Ovary (tissue), 7 donors: ENCODE measurements at regions not wholly inside any gene's neighbourhood (a gene's known extent, or its start where the extent isn't known, plus 50 kb on each side); places are given as distances from the start of the nearest gene placed in this dataset.

Experiments used
- DNase-seq, 5 donors: peaks; one replicate each; pipeline ENCODE4 v3.0.0-alpha.2; 2019 to 2020
- H3K27ac ChIP-seq, 2 donors: fragments of 200-600 bp; one replicate each; pipeline versions ENCODE4 v1.5.1 to v1.8.0; 2019 to 2022
- H3K27me3 ChIP-seq: fragments of 200-600 bp; one replicate; pipeline ENCODE4 v1.8.0; 2022
- H3K36me3 ChIP-seq: fragments of 200-600 bp; sonication (generic); one replicate; pipeline ENCODE4 v1.5.1; 2019
- H3K4me1 ChIP-seq: one replicate; pipeline ENCODE4 v1.8.1; 2013; ENCODE audit warnings: mild to moderate bottlenecking, moderate library complexity; ENCODE audit not compliant: insufficient read depth
- H3K4me3 ChIP-seq: fragments of 200-600 bp; sonication (generic); one replicate; pipeline ENCODE4 v1.5.1; 2017
- H3K9me3 ChIP-seq, 2 donors: fragments of 200-600 bp in 1 of 2; sonication (generic) in 1 of 2; one replicate each; pipeline versions ENCODE4 v1.5.1 to v1.8.1; 2013 to 2019; ENCODE audit warnings: mild to moderate bottlenecking in 1 of 2, moderate library complexity in 1 of 2
- EP300 ChIP-seq: sonication (generic); formaldehyde crosslinking; IDR thresholded peaks from one replicate; pipeline ENCODE4 v1.6.1; 2017; ENCODE audit warnings: antibody characterized with exemption
- POLR2A ChIP-seq: fragments of 450-650 bp; IDR thresholded peaks from one replicate; pipeline ENCODE4 v1.6.1; 2017; ENCODE audit warnings: antibody characterized with exemption, mild to moderate bottlenecking, moderate library complexity
- WGBS, 3 donors: extraction: QIAGEN DNeasy Blood & Tissue Kit in 1 of 3; methylation state at CpG; one replicate each; pipeline versions ENCODE4 v1.1.5 to v1.1.7; 2013 to 2017; 5-methylcytosine and 5-hydroxymethylcytosine counted together
- intact Hi-C, 4 donors: fragments of 100-400 bp; cut with DNase I; formaldehyde crosslinking; loops; one replicate each; pipeline versions ENCODE4 v1.11.0 to v1.15.1; 2022 to 2023
- TF ChIP-seq, protein P1 (sequence below), 3 donors: fragments of 450-650 bp in 2 of 3; fragments of 200-600 bp in 1 of 3; IDR thresholded peaks; one replicate each; pipeline versions ENCODE4 v1.5.1 to v1.8.0; 2016 to 2022; ENCODE audit warnings: antibody characterized with exemption in 3 of 3, mild to moderate bottlenecking in 1 of 3
- donor health status: DM: no; HTN: no; CAD: no; lungs with moderate emphysema.
- donor health status: DM: no; HTN: no; CAD: no.
- donor health status: Bipolar disorder and iron deficiency.
- donor health status: DM: no; HTN: no; CAD: no.
- donor health status: DM: yes; HTN: yes; CAD: no.

DNA sequence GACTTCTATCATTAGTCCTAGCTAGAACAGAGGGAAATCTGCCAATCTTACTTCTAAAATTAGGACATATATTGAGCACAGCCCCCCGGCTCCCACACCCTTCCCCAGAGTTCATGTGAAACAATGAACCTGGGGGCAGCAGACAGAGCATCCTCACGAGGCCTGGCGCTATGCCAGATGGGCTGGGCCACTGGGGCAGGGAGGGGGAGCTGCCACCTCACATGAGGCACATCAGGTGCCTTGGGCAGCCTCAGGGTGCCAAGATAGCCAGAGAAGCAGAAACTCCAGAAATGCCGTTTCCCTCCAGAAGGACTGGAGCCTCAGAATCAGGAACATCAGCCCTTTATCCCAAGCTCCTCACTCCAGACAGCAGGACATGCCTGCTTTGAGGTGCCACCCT, 92.8 kb upstream of the LANCL2 start:
- 49 to 64% (median 53%) methylated on average over 4 of the region's 4 CpGs for WGBS, 3 donors
- H3K9me3 ChIP-seq, result no peaks in the 10 kb centered on the region
- TF ChIP-seq POLR2A, result no peak
- TF ChIP-seq, protein P1, sequence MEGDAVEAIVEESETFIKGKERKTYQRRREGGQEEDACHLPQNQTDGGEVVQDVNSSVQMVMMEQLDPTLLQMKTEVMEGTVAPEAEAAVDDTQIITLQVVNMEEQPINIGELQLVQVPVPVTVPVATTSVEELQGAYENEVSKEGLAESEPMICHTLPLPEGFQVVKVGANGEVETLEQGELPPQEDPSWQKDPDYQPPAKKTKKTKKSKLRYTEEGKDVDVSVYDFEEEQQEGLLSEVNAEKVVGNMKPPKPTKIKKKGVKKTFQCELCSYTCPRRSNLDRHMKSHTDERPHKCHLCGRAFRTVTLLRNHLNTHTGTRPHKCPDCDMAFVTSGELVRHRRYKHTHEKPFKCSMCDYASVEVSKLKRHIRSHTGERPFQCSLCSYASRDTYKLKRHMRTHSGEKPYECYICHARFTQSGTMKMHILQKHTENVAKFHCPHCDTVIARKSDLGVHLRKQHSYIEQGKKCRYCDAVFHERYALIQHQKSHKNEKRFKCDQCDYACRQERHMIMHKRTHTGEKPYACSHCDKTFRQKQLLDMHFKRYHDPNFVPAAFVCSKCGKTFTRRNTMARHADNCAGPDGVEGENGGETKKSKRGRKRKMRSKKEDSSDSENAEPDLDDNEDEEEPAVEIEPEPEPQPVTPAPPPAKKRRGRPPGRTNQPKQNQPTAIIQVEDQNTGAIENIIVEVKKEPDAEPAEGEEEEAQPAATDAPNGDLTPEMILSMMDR (IDR thresholded peaks at IDR 0.05), result no peak
- no peak overlapping the region for H3K27ac ChIP-seq
- no peak overlapping the region for H3K4me3 ChIP-seq
- DNase-seq, result no peak
- intact Hi-C loops, result no loop called here
- H3K4me1 ChIP-seq, result no peaks in the 10 kb centered on the region
- H3K27me3 ChIP-seq, result no peaks in the 10 kb centered on the region
- H3K36me3 ChIP-seq, result no peaks in the 10 kb centered on the region

- DNase-seq, result no peak
- Histone ChIP-seq H3K4me1 (no peaks in the 10 kb centered on the region), H3K36me3 (no peaks in the 10 kb centered on the region), H3K9me3 (no peaks in the 10 kb centered on the region), H3K27me3 (no peaks in the 10 kb centered on the region), H3K4me3 (no peak overlapping the region), H3K27ac (no peak overlapping the region)
- intact Hi-C loops, result no loop called here
- 75 to 84% (median 80%) methylated on average over 14 of the region's 14 CpGs for WGBS, 3 donors
- TF ChIP-seq EP300, result no peak
- no peak for TF ChIP-seq POLR2A
- TF ChIP-seq, protein P1 (IDR thresholded peaks at IDR 0.05), result no peak
Observed at GRCh38 chr7:55273186-55273980, 91.8 kb upstream of the LANCL2 start.

- H3K27me3 ChIP-seq, result no peaks in the 10 kb centered on the region
- no peaks in the 10 kb centered on the region for H3K4me1 ChIP-seq
- intact Hi-C loops, result no loop called here
- no peak overlapping the region for H3K27ac ChIP-seq
- DNase-seq, result no peak
- H3K4me3 ChIP-seq, result no peak overlapping the region
- H3K36me3 ChIP-seq, result no peaks in the 10 kb centered on the region
- no peak for TF ChIP-seq POLR2A
- TF ChIP-seq, protein P1 (IDR thresholded peaks at IDR 0.05), result no peak
- TF ChIP-seq EP300, result no peak
- no peaks in the 10 kb centered on the region for H3K9me3 ChIP-seq
- WGBS, 3 donors, result 63 to 77% (median 65%) methylated on average over 6 of the region's 6 CpGs
Observed at GRCh38 chr7:55274156-55274555, 91.0 kb upstream of the LANCL2 start.

- intact Hi-C loops, result loop anchor here in 3 of 4 donors (5.0 kb wide), 2 partner anchors 87 to 137 kb away; no protein-coding TSS in a partner anchor
- Histone ChIP-seq H3K36me3 (no peaks in the 10 kb centered on the region), H3K4me3 (no peak overlapping the region), H3K4me1 (no peaks in the 10 kb centered on the region), H3K9me3 (no peaks in the 10 kb centered on the region), H3K27ac (no peak overlapping the region), H3K27me3 (no peaks in the 10 kb centered on the region)
- 67 to 72% (median 70%) methylated on average over 9 of the region's 9 CpGs for WGBS, 3 donors
- TF ChIP-seq, protein P1 (IDR thresholded peaks at IDR 0.05), result no peak
- TF ChIP-seq EP300, result no peak
- no peak for TF ChIP-seq POLR2A
- no peak for DNase-seq
Observed at GRCh38 chr7:55275291-55276200, 89.6 kb upstream of the LANCL2 start.
